Stimulated activated CD4-positive, alpha-beta T cell treated with anti-CD3 and anti-CD28 coated beads, Interleukin-12 subunit alpha, Interleukin-12 subunit beta, amount 100 ng/mL, for 24 hours (primary cell): ENCODE measurements at regions not wholly inside any gene's neighbourhood (a gene's known extent, or its start where the extent isn't known, plus 50 kb on each side); places are given as distances from the start of the nearest gene placed in this dataset.

ENCODE experiments used
- DNase-seq, 2 experiments: peaks; one replicate each; pipeline ENCODE4 v3.0.0-alpha.2; 2020; ENCODE audit warnings: low read depth in 2 of 2

GRCh38 chr13:107205318-107206104 lies 637.6 kb upstream of the ARGLU1 start:
- peak in 1 of 2 experiments; percentile 41 for DNase-seq

DNA sequence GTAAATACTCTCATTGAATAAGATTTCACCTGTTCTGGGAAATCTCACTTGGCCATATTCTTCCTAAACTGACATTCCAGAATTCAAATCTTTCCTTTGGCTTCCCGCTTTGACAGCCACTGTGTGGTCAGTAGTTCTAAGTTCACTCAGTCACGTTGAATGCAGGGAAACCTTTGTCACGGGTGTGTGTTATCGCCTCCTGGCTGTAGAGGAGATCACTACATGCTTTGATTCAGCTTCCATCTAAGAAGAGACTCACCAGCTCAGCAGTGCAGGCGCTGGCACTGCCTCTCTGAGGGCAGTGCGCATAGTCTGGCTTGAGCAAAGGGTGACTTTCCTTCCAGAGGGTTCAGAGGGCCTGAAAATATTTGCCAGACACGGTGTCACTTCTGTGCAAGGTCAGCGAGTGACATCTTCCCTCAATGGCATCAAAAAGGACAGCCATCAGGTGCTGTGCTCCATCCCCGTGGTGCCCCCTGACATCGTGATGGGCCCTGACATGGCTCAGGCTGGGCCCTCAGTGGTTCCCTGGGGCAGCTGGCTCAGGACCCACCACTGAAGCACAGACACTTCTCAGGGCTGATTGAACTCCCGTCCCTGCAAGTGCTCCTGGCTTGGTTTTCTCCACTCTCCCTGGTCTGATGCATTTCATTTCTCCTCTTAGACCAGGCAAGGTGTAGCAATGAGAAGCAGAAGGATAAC lies 635.4 kb upstream of the ARGLU1 start:
- DNase-seq = no peak

- DNase-seq = no peak
These were observed 634.6 kb upstream of the ARGLU1 start for GRCh38 chr13:107202371-107203023.

DNA sequence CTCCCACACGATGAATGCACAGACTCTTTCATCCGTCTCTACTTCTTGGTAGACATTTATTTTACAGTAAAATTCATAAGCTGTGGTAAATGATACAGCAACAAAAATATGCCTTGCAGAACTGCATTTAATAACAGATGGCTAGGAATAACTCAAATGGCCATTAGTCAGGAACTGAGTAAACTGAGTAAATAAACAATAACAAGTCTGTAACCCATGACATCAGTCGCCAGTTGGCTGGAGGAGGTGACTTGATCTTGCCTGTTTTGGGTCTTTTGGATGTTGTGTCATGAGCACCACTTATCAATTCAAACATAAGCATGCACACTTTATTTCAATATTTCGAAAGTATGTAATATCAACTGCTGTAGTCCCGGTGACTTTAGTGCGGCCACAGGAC lies 632.6 kb upstream of the ARGLU1 start:
- DNase-seq = no peak

DNA sequence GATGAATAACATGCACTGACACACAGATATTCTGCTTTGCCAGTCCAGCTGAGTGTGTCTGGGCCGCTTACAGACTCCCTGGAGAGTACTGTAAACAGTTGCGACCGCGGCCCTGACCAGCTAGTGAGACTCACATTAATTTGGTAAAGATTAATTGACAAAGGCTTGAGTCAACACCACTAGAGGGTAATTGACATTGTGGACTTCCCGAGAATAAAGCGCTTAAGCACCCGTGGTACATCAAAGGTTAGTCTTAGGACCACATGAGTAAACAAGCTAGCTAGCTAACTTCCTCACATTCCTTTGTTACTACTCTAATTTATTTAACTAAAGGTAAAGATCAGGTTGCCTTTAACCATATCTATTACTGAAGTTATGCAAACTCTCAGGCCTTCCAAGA lies 624.4 kb upstream of the ARGLU1 start:
- DNase-seq = no peak

DNA sequence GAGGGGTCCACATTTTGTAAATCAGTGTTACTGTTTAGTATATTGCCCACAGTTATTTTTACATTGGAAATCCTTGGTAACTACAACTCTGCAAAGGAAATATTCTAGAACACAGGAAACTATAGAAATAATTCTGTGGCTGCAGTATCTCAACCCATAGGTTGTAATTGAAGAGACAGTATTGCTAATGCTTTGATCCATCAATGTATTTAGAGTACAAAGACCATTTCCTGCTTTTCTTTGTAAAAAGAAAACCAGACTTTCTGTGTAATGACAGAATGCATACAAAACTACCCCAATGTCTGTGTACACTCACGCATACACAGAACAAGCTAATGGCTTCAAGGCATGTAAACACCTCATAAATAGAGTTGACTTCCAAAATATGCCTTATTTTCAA lies 622.1 kb upstream of the ARGLU1 start:
- DNase-seq = no peak

DNA sequence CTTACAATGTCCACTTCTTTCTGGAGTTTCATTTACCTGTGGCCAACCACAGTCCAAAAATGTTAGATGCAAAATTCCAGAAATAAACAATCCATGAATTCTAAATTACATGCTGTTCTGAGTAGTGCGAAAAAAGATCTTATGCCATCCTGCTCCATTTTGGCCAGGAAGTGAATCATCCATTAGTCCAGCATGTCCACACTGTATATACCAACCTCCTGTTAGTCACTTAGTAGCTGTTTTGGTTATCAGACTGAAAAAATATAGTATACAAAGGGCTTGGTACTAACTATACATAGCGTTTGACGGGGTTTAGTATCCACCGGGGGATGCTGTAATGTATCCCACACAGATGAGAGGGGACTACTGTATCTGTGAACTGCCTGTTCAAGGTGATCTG lies 618.0 kb upstream of the ARGLU1 start:
- no peak for DNase-seq

GRCh38 chr13:107170270-107170931 lies 602.5 kb upstream of the ARGLU1 start:
- DNase-seq = no peak

GRCh38 chr13:107157271-107157670 lies 589.3 kb upstream of the ARGLU1 start:
- no peak for DNase-seq

DNA sequence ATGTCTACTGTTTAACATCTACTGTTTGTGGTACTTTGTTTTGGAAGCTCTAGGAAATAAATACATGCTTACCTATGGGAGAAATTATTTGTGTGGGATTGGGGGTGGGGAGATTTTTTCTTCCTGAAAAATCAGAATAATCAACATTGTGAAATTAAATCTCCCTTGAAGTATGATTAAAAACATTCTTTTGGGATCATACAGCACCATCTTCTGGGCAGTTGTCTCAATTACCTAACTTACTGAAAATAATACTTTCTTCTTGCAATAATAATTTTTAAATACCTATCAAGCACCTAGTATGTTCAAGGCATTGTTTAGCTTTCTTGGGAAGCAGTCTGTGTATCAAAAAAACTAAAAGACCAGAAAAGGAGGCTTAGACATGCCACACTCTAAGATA lies 576.5 kb upstream of the ARGLU1 start:
- DNase-seq = no peak

GRCh38 chr13:107141767-107142166 lies 573.8 kb upstream of the ARGLU1 start:
- no peak for DNase-seq

GRCh38 chr13:107139006-107139405 lies 571.1 kb upstream of the ARGLU1 start:
- no peak for DNase-seq

- no peak for DNase-seq
These were observed 570.5 kb upstream of the ARGLU1 start for GRCh38 chr13:107138486-107138885.

DNA sequence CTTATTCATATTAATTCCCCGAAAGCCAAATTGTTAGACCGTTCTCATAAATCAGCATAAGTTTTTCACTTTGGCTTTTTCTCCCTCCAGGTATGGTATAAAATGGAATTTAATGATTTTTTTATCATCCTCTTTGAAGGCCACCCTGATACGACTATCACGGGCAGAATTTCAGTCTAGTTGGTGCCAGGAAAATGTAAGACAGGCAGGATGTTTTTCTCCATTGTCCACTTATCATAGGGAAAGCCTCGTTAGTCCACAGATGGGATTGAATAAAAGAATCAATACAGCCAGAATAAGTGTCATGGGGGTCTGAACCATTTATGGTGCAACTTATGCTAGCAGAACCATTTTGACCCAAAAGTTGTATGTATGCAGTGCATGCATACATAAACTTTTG lies 566.0 kb upstream of the ARGLU1 start:
- no peak for DNase-seq

DNA sequence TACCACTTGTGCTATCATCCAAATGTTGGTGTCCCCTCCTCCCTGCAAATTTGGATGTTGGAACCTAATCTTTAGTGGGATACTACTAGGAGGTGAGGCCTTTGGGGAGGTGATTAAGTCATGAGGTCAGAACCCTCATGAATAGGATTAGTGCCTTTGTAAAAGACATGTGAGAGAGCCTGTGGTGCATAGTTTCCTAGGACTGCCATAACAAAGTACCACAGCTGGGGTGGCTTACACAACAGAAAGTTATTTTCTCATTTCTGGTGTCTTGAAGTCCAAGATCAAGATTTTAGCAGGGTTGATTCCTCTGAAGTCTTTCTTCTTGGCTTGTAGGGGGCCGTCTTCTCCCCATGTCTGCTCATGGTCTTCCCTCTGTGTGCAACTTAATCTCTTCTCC lies 562.6 kb upstream of the ARGLU1 start:
- DNase-seq = no peak

DNA sequence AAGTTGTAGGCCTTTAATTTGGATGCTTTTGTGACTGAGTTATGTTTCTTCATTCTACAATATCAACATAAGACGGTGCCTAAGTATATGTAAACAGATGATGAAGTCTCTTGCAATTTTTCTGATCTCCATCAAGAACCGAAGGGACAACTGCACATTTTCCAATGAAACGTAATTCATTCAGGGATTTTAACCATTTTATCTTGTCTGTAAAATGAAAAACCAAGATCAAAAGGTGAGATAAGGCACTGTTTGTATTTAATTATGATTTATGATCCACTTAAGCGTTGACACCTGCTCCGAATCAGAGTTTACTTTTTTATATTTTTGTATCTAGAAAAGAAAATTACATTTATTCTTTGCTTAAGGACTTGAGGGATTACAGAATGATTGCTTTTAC lies 556.8 kb upstream of the ARGLU1 start:
- no peak for DNase-seq

GRCh38 chr13:107124129-107124718 lies 556.3 kb upstream of the ARGLU1 start:
- DNase-seq = no peak

DNA sequence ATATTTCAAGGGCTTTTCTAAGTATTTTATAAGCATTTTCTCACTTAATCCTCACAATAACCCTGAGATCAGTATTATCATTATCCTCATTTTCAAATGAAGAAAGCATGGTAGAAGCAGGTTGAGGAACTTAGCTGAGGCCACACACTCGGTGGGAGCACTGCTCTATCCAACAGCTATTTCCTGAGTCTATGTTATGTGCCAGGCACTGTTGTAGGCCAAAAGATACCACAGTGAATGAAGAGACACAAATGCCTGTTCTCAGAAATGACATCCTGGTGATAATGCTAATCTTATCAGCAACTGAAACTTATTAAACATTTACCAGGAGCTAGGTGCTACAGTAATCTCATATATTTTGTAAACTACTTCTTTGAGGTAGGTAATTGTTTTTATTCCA lies 553.9 kb upstream of the ARGLU1 start:
- no peak for DNase-seq

DNA sequence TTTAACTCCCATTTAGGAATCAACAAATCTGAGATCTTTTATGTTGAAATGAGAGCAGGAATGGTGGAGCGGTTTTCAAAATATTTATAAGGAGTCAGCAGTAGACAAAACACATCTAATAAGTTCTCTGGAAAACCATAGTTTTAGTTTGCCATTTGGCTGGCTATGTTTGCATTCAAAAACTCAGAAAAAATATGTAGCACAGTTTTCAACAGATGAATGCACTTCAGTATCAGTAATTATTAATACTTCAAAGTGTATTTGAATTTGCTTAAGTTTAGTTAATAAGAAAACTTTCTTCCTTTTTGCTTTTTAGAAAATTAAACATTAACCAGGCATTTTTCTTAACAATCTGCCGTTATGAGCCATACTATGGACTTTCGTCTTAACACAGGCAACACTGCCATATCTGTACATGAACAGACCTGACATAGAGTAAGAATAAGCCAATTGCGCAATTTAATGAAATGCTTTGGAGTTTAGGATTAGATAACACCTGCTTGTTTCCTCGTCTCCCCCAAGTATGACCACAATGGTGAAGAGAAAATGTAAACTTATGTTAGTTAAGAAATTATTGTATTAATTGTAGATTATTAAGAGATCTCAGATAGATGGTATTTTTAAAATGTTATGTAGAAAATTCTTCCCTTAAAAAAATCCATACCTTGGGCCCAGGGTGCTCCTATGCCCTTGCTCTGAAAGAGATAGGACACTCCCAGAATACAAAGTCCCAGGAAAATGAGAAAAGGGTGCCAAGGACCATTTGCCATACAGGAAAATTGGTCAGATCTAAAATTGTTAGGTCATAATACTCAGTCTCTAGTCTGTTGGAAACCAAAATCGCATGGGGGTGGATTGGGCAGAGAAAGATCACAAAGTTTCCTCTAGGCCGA lies 552.3 kb upstream of the ARGLU1 start:
- DNase-seq = no peak

DNA sequence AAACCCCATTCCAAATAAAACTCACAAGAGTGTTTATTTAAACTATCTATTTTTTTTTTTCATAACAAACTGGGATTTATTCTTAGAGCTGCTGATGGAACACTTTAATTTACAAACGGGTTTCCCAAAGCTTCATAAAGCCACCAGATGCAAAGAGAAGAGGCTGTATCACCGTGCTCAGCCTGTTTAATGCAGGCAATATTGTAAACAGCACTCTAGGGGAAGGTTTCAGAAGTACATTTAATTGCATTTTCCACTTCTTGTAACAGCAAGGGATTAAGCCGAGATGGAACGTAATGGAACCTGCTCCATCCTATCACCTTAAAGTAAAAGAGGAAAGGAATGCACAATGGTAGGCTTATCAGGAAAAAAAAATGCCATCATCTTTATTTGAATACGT lies 550.6 kb upstream of the ARGLU1 start:
- DNase-seq = no peak
